Fibroblast of lung (primary cell): ENCODE measurements at regions not wholly inside any gene's neighbourhood (a gene's known extent, or its start where the extent isn't known, plus 50 kb on each side); places are given as distances from the start of the nearest gene placed in this dataset.

Source experiments
- DNase-seq, 2 donors: peaks; one replicate each; pipeline versions ENCODE4 v3.0.0 to v3.0.0-alpha.2; 2010; ENCODE audit warnings: low read depth in 2 of 2
- H2AFZ ChIP-seq: 2 replicates; pipeline ENCODE4 v1.5.1; 2012; ENCODE audit warnings: low read length, control low read depth, inconsistent platforms
- H3K27ac ChIP-seq: 2 replicates; pipeline ENCODE4 v1.5.1; 2011; ENCODE audit warnings: low read length, control low read depth; ENCODE audit not compliant: insufficient read depth
- H3K27me3 ChIP-seq: 2 replicates; pipeline ENCODE4 v1.5.1; 2011; ENCODE audit warnings: mild to moderate bottlenecking, low read length; ENCODE audit not compliant: control insufficient read depth, insufficient read depth
- H3K36me3 ChIP-seq: 2 replicates; pipeline ENCODE4 v1.5.1; 2011; ENCODE audit warnings: low read length; ENCODE audit not compliant: control insufficient read depth, insufficient read depth
- H3K4me1 ChIP-seq: 2 replicates; pipeline ENCODE4 v1.5.1; 2011; ENCODE audit warnings: low read length; ENCODE audit not compliant: control insufficient read depth, insufficient read depth; ENCODE audit errors: extremely low read depth
- H3K4me2 ChIP-seq: 2 replicates; pipeline ENCODE4 v1.5.1; 2011; ENCODE audit warnings: low read length, control low read depth; ENCODE audit not compliant: insufficient read depth; ENCODE audit errors: extremely low read depth
- H3K4me3 ChIP-seq, 4 experiments: fragments of 200-600 bp in 1 of 4; sonication (generic) in 1 of 4; replicated peaks in 1 of 4; 2 replicates each; pipeline ENCODE4 v1.5.1; 2011 to 2016; ENCODE audit warnings: low read length in 4 of 4, low read depth in 3 of 4, mild to moderate bottlenecking in 3 of 4, control low read depth in 2 of 4, inconsistent platforms in 1 of 4, mixed read lengths in 1 of 4; ENCODE audit not compliant: insufficient read depth in 1 of 4; ENCODE audit errors: control extremely low read depth in 1 of 4
- H3K79me2 ChIP-seq: 2 replicates; pipeline ENCODE4 v1.5.1; 2012; ENCODE audit warnings: mild to moderate bottlenecking, low read length, inconsistent platforms; ENCODE audit not compliant: control insufficient read depth, insufficient read depth
- H3K9ac ChIP-seq: 2 replicates; pipeline ENCODE4 v1.5.1; 2011; ENCODE audit warnings: mild to moderate bottlenecking, low read length, control low read depth; ENCODE audit not compliant: insufficient read depth
- H3K9me3 ChIP-seq: 2 replicates; pipeline ENCODE4 v1.5.1; 2012; ENCODE audit warnings: low read depth, low read length; ENCODE audit not compliant: control insufficient read depth, insufficient read depth
- H4K20me1 ChIP-seq: 2 replicates; pipeline ENCODE4 v1.5.1; 2011; ENCODE audit warnings: low read length; ENCODE audit not compliant: control insufficient read depth, insufficient read depth; ENCODE audit errors: extremely low read depth
- EZH2 ChIP-seq: IDR thresholded peaks from 2 replicates; pipeline ENCODE4 v1.5.1; 2012; ENCODE audit warnings: low read length, control low read depth, mild to moderate bottlenecking; ENCODE audit errors: missing control alignments
- TF ChIP-seq, protein P1 (sequence below), 2 donors: IDR thresholded peaks in 1 of 2; conservative IDR thresholded peaks in 1 of 2; 1 replicate in 1 of 2; 2 replicates in 1 of 2; pipeline ENCODE4 v1.5.1; 2011 to 2012; ENCODE audit warnings: low read length in 2 of 2, control low read depth in 1 of 2, inconsistent platforms in 1 of 2, low read depth in 1 of 2, mild to moderate bottlenecking in 1 of 2

DNA sequence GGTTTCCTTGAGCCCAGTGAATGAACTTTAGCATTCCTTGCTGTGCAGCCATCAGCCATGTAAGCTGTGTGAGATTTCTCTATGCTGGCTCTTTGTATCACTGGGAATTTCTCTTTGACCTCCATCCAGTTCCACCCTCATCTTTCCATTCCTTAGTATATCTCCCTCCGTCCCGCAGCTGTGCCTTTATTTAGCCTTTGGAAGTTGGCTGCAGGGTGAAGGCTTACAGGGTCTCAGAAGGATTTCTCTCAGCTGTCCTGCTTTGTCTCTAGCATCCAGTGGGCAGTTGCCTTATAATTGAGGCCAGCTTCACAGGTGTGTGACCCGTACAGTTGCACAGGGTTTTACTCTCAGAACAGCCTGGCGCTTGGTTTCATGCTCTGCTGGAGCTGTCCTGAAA lies 144.3 kb downstream of the PXDC1 start:
- Histone ChIP-seq H3K79me2 (no peaks in the 10 kb centered on the region), H4K20me1 (no peaks in the 10 kb centered on the region), H3K27ac (no peak overlapping the region), H2AFZ (no peak overlapping the region), H3K4me3 (no peak overlapping the region), H3K9me3 (no peaks in the 10 kb centered on the region), H3K9ac (no peak overlapping the region), H3K4me2 (no peak overlapping the region), H3K36me3 (no peaks in the 10 kb centered on the region), H3K4me1 (no peaks in the 10 kb centered on the region), H3K27me3 (peaks cover 9% of the 10 kb centered on the region)
- no peak for TF ChIP-seq EZH2
- TF ChIP-seq, protein P1, sequence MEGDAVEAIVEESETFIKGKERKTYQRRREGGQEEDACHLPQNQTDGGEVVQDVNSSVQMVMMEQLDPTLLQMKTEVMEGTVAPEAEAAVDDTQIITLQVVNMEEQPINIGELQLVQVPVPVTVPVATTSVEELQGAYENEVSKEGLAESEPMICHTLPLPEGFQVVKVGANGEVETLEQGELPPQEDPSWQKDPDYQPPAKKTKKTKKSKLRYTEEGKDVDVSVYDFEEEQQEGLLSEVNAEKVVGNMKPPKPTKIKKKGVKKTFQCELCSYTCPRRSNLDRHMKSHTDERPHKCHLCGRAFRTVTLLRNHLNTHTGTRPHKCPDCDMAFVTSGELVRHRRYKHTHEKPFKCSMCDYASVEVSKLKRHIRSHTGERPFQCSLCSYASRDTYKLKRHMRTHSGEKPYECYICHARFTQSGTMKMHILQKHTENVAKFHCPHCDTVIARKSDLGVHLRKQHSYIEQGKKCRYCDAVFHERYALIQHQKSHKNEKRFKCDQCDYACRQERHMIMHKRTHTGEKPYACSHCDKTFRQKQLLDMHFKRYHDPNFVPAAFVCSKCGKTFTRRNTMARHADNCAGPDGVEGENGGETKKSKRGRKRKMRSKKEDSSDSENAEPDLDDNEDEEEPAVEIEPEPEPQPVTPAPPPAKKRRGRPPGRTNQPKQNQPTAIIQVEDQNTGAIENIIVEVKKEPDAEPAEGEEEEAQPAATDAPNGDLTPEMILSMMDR (conservative IDR thresholded peaks at IDR 0.05 in 1 of 2, IDR thresholded peaks at IDR 0.05 in 1 of 2; ENCODE audit: low read depth in 1 of 2, low read length in 2 of 2) = no peak
- no peak for DNase-seq

DNA sequence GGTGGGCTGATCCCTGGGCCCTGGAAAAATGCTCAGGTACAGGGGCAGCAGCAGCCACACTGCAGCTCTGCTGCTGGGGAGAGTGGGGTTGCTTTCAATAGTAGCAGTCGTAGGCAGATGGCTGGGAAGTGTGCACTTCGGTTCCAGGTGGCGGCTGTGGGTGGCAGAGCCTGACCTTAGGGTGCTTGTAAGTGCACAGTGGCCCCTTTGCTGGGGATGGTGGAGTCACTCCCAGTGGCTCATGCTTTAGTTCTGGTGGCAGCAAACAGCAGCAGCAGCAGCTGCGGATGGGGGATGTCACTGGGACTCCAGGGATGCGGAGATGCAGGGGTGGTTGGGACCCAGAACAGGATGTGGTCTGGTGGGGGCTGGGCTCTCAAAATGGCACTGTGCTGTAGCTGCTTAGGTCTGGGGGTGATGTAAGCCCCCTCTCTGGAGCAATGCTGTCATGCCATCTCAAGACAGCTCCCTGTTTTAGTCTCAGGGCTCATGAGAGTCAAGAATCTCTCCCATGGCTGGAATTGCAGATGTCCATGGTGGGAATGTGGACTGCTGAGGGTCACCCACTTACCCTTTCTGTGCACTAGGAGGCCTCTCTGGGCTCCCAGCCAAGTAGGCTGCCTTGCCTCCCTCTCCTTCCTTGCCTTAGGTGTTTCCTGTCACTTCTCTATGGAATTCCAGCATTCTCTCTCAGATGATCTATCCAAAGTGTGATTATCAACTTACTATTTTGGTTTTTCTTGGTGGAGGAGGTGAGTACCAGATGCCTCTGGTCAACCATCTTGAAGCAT lies 146.7 kb upstream of the SLC22A23 start:
- Histone ChIP-seq H3K36me3 (no peaks in the 10 kb centered on the region), H3K9me3 (no peaks in the 10 kb centered on the region), H3K4me2 (no peak overlapping the region), H3K9ac (no peak overlapping the region), H3K79me2 (no peaks in the 10 kb centered on the region), H3K4me1 (no peaks in the 10 kb centered on the region), H3K27me3 (peaks cover 6% of the 10 kb centered on the region), H3K27ac (no peak overlapping the region), H2AFZ (no peak overlapping the region), H3K4me3 (no peak overlapping the region), H4K20me1 (no peaks in the 10 kb centered on the region)
- DNase-seq = no peak
- no peak for TF ChIP-seq EZH2
- TF ChIP-seq, protein P1 (conservative IDR thresholded peaks at IDR 0.05 in 1 of 2, IDR thresholded peaks at IDR 0.05 in 1 of 2; ENCODE audit: low read depth in 1 of 2, low read length in 2 of 2) = no peak

DNA sequence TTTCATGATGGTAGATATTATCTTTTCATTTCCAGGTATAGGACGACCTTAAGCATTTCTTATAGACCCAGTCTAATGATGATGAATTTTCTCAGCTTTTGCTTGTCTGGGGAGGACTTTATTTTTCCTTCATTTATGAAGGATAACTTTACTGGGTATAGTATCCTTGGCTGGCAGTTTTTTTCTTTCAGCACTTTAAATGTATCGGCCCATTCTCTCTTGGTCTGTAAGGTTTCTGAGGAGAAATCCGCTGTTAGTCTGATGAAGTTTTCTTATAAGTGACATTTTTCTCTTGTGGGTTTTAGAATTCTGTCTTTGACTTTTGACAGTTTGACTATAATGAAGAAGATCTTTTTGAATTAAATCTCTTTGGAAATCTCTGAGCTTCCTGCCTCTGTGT lies 144.7 kb upstream of the SLC22A23 start:
- TF ChIP-seq EZH2 = no peak
- TF ChIP-seq, protein P1 (conservative IDR thresholded peaks at IDR 0.05 in 1 of 2, IDR thresholded peaks at IDR 0.05 in 1 of 2; ENCODE audit: low read depth in 1 of 2, low read length in 2 of 2) = no peak
- no peak for DNase-seq
- no peaks in the 10 kb centered on the region for H3K4me1 ChIP-seq
- no peak overlapping the region for H3K4me3 ChIP-seq
- no peak overlapping the region for H2AFZ ChIP-seq
- H3K27ac ChIP-seq = no peak overlapping the region
- peaks cover 6% of the 10 kb centered on the region for H3K27me3 ChIP-seq
- H3K9ac ChIP-seq = no peak overlapping the region
- H3K36me3 ChIP-seq = no peaks in the 10 kb centered on the region
- H3K9me3 ChIP-seq = no peaks in the 10 kb centered on the region
- no peak overlapping the region for H3K4me2 ChIP-seq
- H4K20me1 ChIP-seq = no peaks in the 10 kb centered on the region
- H3K79me2 ChIP-seq = no peaks in the 10 kb centered on the region
